ENCODE measurements at regions not wholly inside any gene's neighbourhood (a gene's known extent, or its start where the extent isn't known, plus 50 kb on each side); places are given as distances from the start of the nearest gene placed in this dataset.

DNA sequence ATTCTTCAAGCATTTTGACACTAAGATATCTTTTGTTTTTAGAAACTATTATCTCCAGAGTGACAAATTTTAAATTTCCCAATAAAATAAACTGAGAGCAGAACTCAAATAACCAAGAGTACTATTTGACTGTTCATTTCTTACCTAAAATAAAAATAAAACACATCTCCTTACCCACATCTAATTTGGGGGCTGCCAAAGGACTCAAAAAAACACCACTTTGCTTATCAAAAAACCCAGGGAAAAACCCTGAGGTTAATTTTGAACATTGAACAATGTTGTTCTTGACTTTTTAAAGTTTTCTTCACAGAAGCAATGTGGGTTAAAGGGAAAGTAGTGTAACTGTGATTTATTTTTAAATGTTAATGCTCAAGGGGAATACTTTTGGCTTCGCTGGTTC, 243.0 kb upstream of the HHIP start:
- TF ChIP-seq TOX (CRISPR knock-in tag; IDR thresholded peaks at IDR 0.05; ENCODE audit: borderline replicate concordance) (no peak), PPARA (CRISPR knock-in tag; IDR thresholded peaks at IDR 0.05; ENCODE audit: borderline replicate concordance) (no peak), POU6F1 (CRISPR knock-in tag; IDR thresholded peaks at IDR 0.05; ENCODE audit: borderline replicate concordance, low read depth) (no peak)
- TF ChIP-seq, protein P1, sequence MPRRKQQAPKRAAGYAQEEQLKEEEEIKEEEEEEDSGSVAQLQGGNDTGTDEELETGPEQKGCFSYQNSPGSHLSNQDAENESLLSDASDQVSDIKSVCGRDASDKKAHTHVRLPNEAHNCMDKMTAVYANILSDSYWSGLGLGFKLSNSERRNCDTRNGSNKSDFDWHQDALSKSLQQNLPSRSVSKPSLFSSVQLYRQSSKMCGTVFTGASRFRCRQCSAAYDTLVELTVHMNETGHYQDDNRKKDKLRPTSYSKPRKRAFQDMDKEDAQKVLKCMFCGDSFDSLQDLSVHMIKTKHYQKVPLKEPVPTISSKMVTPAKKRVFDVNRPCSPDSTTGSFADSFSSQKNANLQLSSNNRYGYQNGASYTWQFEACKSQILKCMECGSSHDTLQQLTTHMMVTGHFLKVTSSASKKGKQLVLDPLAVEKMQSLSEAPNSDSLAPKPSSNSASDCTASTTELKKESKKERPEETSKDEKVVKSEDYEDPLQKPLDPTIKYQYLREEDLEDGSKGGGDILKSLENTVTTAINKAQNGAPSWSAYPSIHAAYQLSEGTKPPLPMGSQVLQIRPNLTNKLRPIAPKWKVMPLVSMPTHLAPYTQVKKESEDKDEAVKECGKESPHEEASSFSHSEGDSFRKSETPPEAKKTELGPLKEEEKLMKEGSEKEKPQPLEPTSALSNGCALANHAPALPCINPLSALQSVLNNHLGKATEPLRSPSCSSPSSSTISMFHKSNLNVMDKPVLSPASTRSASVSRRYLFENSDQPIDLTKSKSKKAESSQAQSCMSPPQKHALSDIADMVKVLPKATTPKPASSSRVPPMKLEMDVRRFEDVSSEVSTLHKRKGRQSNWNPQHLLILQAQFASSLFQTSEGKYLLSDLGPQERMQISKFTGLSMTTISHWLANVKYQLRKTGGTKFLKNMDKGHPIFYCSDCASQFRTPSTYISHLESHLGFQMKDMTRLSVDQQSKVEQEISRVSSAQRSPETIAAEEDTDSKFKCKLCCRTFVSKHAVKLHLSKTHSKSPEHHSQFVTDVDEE (CRISPR knock-in tag; IDR thresholded peaks at IDR 0.05), result no peak
- no peak for ATAC-seq

DNA sequence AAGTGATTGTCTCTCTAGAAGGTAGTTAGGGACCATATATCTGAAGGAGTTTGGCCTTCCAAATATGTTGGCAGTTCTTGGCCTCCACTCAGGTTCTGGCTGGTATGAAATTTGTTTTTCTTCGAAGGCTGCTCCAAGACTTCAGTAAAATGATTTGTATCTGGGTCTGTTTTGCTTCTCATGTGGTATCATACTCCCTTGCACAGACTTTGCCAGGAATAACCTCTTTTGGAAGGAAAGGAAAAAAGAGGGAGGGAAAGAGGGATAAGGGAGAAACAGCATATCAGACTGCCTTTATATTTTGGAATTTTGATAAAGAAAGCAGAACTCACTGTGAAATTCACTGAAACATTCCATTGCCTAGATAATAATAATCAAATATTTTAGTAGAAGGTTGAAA, 242.1 kb upstream of the HHIP start:
- no peak for TF ChIP-seq SNAI2 (CRISPR knock-in tag; IDR thresholded peaks at IDR 0.05)
- TF ChIP-seq ISL1 (CRISPR knock-in tag; IDR thresholded peaks at IDR 0.05), result no peak
- no peak for TF ChIP-seq POU6F1 (CRISPR knock-in tag; IDR thresholded peaks at IDR 0.05; ENCODE audit: borderline replicate concordance, low read depth)
- TF ChIP-seq, protein P2, sequence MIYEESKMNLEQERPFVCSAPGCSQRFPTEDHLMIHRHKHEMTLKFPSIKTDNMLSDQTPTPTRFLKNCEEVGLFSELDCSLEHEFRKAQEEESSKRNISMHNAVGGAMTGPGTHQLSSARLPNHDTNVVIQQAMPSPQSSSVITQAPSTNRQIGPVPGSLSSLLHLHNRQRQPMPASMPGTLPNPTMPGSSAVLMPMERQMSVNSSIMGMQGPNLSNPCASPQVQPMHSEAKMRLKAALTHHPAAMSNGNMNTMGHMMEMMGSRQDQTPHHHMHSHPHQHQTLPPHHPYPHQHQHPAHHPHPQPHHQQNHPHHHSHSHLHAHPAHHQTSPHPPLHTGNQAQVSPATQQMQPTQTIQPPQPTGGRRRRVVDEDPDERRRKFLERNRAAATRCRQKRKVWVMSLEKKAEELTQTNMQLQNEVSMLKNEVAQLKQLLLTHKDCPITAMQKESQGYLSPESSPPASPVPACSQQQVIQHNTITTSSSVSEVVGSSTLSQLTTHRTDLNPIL (CRISPR knock-in tag; IDR thresholded peaks at IDR 0.05; ENCODE audit: low read depth), result no peak
- no peak for TF ChIP-seq ZFP3 (CRISPR knock-in tag; IDR thresholded peaks at IDR 0.05)
- no peak for TF ChIP-seq OSR1 (CRISPR knock-in tag; IDR thresholded peaks at IDR 0.05)
- no peak for TF ChIP-seq PATZ1 (CRISPR knock-in tag; IDR thresholded peaks at IDR 0.05; ENCODE audit: borderline replicate concordance)
- TF ChIP-seq ARNTL (CRISPR knock-in tag; IDR thresholded peaks at IDR 0.05; ENCODE audit: borderline replicate concordance, low read depth), result no peak
- TF ChIP-seq ZNF565 (CRISPR knock-in tag; conservative IDR thresholded peaks at IDR 0.05; ENCODE audit: low read depth), result no peak
- TF ChIP-seq, protein P1 (CRISPR knock-in tag; IDR thresholded peaks at IDR 0.05), result no peak
- TF ChIP-seq TCF4 (CRISPR knock-in tag; IDR thresholded peaks at IDR 0.05; ENCODE audit: borderline replicate concordance), result no peak
- TF ChIP-seq ESRRG (CRISPR knock-in tag; IDR thresholded peaks at IDR 0.05), result no peak
- no peak for TF ChIP-seq TOX (CRISPR knock-in tag; IDR thresholded peaks at IDR 0.05; ENCODE audit: borderline replicate concordance)
- no peak for ATAC-seq

- ATAC-seq, result no peak
Observed at GRCh38 chr4:144409525-144409924, 236.4 kb upstream of the HHIP start.

More at GRCh38 chr4:144409525-144409924, 236.4 kb upstream of the HHIP start:
- TF ChIP-seq ZNF565 (CRISPR knock-in tag; conservative IDR thresholded peaks at IDR 0.05; ENCODE audit: low read depth), result no peak
- no peak for TF ChIP-seq PATZ1 (CRISPR knock-in tag; IDR thresholded peaks at IDR 0.05; ENCODE audit: borderline replicate concordance)
- TF ChIP-seq ZFP30 (CRISPR knock-in tag; IDR thresholded peaks at IDR 0.05), result no peak
- no peak for TF ChIP-seq ESRRG (CRISPR knock-in tag; IDR thresholded peaks at IDR 0.05)
- no peak for TF ChIP-seq RARB (CRISPR knock-in tag; IDR thresholded peaks at IDR 0.05)
- no peak for TF ChIP-seq ZFP3 (CRISPR knock-in tag; IDR thresholded peaks at IDR 0.05)
- TF ChIP-seq POU6F1 (CRISPR knock-in tag; IDR thresholded peaks at IDR 0.05; ENCODE audit: borderline replicate concordance, low read depth), result no peak
- TF ChIP-seq TOX (CRISPR knock-in tag; IDR thresholded peaks at IDR 0.05; ENCODE audit: borderline replicate concordance), result no peak
- TF ChIP-seq ARNTL (CRISPR knock-in tag; IDR thresholded peaks at IDR 0.05; ENCODE audit: borderline replicate concordance, low read depth), result no peak
- TF ChIP-seq CSDC2 (CRISPR knock-in tag; IDR thresholded peaks at IDR 0.05), result no peak
